ENCODE measurements at regions not wholly inside any gene's neighbourhood (a gene's known extent, or its start where the extent isn't known, plus 50 kb on each side); places are given as distances from the start of the nearest gene placed in this dataset.
A peak's percentile ranks its signal among the peaks of the same experiment; 100 is the strongest.
"Not testable (repeated sequence)": the region's sequence is repeated elsewhere in the genome, so short reads cannot be mapped to it uniquely, and the experiment has no call there.

- DNase-seq = no peak
Measured at GRCh38 chr6:150499882-150500312, 99.8 kb upstream of the PLEKHG1 start.

GRCh38 chr6:150500568-150500967 is 99.1 kb upstream of the PLEKHG1 start:
- DNase-seq = not testable (repeated sequence)

GRCh38 chr6:150503041-150503440 is 96.6 kb upstream of the PLEKHG1 start:
- no peak for DNase-seq

- no peak for DNase-seq
Measured at GRCh38 chr6:150503586-150504339, 95.9 kb upstream of the PLEKHG1 start.

- DNase-seq = not testable (repeated sequence)
Measured at GRCh38 chr6:150507361-150507760, 92.3 kb upstream of the PLEKHG1 start.

- no peak for DNase-seq
Measured at GRCh38 chr6:150510576-150510975, 89.1 kb upstream of the PLEKHG1 start.

GRCh38 chr6:150511313-150511712 is 88.4 kb upstream of the PLEKHG1 start:
- no peak for DNase-seq

- DNase-seq = no peak
Measured at GRCh38 chr6:150514806-150515380, 84.8 kb upstream of the PLEKHG1 start.

GRCh38 chr6:150516199-150516598 is 83.5 kb upstream of the PLEKHG1 start:
- no peak for DNase-seq

- DNase-seq = no peak
Measured at GRCh38 chr6:150517175-150517574, 82.5 kb upstream of the PLEKHG1 start.

- DNase-seq = no peak
Measured at GRCh38 chr6:150521482-150521881, 78.2 kb upstream of the PLEKHG1 start.

- DNase-seq = not testable (repeated sequence)
Measured at GRCh38 chr6:150523216-150523615, 76.5 kb upstream of the PLEKHG1 start.

GRCh38 chr6:150525300-150525699 is 74.4 kb upstream of the PLEKHG1 start:
- DNase-seq = no peak

GRCh38 chr6:150527100-150527499 is 72.6 kb upstream of the PLEKHG1 start:
- no peak for DNase-seq

GRCh38 chr6:150528648-150529285 is 70.9 kb upstream of the PLEKHG1 start:
- DNase-seq = peak; percentile 75

GRCh38 chr6:150529646-150530045 is 70.0 kb upstream of the PLEKHG1 start:
- DNase-seq = no peak

GRCh38 chr6:150531957-150532356 is 67.7 kb upstream of the PLEKHG1 start:
- DNase-seq = no peak

GRCh38 chr6:150534553-150534952 is 65.1 kb upstream of the PLEKHG1 start:
- peak; percentile 75 for DNase-seq

GRCh38 chr6:150535151-150535804 is 64.4 kb upstream of the PLEKHG1 start:
- DNase-seq = no peak

GRCh38 chr6:150535818-150536220 is 63.9 kb upstream of the PLEKHG1 start:
- no peak for DNase-seq

- peak; percentile 28 for DNase-seq
Measured at GRCh38 chr6:150536835-150537234, 62.9 kb upstream of the PLEKHG1 start.

GRCh38 chr6:150537491-150537890 is 62.2 kb upstream of the PLEKHG1 start:
- DNase-seq = peak; percentile 67

GRCh38 chr6:150537893-150538292 is 61.8 kb upstream of the PLEKHG1 start:
- DNase-seq = peak; percentile 83

- no peak for DNase-seq
Measured at GRCh38 chr6:150539111-150539510, 60.6 kb upstream of the PLEKHG1 start.
